ENCODE measurements at regions not wholly inside any gene's neighbourhood (a gene's known extent, or its start where the extent isn't known, plus 50 kb on each side); places are given as distances from the start of the nearest gene placed in this dataset.

DNA sequence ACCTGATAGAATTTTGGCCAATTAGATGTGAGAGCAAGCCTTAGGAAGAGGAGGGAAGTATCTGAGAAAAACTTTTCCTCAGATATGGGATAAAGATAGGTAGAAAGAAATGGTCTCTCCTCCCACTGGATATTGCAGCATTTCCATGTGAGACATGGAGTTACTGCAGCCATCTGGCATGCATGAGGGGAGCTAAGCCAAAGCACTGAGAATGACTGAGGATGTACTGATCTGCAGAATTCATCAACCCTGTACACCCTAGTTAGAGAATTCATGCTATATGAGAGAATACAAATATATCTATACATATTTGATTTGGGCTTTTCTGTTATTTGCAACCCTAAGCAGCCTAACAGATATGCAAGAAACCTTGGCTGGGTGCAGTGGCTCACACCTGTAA, 52.5 kb upstream of the RPL34 start:
- no peak for DNase-seq (ENCODE audit: low spot score)

DNA sequence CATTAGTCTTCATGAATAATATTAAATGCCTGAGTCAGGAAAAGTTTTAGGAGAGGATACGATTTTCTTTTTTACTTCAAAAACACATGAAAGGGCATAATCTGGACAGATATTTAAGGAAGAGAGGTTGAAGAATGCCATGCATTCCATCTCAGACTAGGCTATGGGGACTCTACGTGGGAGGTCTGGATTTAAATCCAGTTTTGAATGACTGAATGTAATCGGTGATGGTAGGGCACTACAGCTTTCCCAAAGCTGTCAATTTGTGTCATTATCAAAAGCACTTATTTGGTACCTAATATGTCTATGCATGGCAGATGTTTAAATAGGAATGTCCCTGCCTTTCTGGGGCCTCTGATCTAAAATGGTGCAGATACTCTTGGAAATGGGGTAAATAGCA, 59.3 kb upstream of the RPL34 start:
- no peak for DNase-seq (ENCODE audit: low spot score)

DNA sequence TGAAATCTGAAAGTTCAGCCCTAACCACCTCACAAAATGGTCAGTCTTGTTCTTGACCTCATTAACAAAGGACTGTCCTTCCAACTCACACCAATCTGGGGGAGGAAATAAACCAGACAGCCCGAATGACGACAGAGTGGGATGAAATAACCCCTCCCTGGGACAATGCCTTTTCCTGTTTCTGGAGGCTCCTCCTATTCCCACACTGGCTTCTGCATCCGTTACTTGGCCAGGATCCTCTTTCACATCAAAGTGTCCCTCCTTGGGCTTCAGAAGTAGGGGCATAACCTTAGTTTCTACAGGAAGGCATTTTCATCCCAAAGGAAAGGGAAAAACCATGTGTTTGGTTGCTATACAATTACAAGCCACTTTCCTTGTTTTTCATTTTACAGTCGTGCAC, 59.8 kb upstream of the RPL34 start:
- peak; percentile 20 for DNase-seq (ENCODE audit: low spot score)

DNA sequence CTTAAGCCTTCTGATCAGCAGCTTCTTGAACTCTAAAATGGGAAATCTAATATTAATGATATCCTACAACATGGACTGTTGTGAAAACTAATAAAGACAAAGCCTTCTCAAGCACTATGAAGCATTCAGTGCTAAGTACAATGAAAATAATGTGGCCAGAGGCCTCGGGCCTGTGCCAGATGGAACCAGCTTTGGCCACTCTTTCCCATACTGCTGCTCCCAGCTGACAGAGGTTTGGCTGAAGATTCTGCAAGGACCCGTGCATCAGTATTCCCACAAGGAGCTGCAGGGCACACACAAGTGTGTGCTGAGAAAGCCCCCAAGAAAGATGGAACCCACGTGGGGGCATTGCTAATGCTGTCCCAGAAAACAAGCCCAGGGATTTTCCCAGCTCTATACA, 60.5 kb upstream of the RPL34 start:
- no peak for DNase-seq (ENCODE audit: low spot score)

DNA sequence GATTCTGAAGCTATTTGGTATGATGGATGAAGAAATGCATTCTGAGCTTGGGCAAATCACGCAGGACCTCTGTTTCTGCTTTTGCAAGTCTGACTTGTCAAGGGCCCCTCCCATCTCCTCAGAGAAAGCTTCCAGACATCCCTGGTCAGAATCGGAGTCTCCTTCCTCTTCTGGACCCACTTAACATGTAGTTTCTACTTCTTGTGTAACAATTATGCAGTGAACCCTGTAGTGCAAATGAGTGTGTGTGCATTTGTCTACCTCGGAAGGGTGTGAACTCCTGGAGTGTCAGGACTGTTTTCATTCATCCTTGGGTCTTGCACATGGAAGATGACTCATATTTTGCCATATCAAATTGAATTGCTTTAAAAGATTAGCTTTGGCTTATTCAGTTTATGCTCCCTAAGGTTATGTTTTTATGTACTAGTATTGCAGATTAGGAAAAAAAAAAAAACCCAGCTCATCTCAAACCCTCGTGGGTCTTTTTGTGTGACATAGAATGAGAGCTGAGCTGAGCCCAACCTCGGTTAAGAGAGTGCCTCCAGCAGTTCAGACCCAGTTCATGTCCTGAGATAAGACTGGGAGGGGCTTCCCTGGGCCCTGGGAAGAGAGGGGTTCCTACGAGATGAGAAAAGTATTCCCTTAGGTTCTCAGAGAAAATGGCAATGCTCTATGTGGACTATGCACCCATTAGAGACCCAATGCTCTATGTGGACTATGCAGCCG, 61.1 kb upstream of the RPL34 start:
- DNase-seq (ENCODE audit: low spot score): no peak

DNA sequence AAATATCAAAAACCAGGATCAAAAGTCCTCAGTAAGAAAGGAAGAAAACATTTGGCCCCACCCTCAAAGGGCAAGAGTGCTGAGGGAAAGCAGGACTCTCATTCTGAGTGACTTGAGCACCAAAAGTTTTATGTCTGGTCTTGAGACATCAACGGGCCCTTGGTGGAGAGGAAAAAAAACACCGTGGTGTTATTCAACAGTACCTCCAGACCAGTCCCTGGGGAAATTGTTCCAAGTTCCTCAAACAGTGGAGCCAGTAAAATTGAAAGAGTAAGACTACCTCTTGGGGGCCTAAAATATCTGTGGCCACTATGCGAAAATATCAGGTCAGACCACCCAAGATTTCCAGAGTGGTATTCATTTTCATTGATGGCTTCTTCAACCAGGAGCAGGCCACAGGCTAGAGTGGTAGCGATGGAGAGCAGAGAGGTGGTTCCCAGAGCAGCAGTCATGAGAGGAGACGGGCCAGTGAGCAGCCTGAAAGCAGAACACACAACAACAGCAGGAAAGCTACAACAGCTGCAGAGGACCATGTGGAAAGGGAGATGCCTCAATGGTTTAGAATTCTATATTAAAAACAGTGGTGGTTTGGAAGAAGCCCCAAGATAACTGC, 63.7 kb upstream of the RPL34 start:
- no peak for DNase-seq (ENCODE audit: low spot score)

DNA sequence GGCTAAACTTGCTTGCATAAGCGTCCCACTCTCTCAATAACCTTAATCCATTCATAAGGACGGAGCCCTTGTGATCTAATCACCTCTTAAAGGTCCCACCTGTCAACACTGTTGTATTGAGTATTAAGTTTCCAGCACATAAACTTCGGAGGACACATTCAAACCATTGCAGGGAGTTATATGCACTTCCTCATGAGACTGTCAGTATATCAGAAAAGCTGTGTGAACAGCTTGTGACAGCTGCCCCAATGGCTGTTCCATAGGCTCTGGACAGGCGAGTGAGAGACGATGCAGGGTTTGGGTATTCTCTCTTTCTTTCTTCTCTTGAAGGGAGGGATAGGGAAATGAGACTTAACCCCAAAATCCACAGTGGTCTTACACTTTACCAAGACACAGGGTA, 64.2 kb upstream of the RPL34 start:
- DNase-seq (ENCODE audit: low spot score): no peak

DNA sequence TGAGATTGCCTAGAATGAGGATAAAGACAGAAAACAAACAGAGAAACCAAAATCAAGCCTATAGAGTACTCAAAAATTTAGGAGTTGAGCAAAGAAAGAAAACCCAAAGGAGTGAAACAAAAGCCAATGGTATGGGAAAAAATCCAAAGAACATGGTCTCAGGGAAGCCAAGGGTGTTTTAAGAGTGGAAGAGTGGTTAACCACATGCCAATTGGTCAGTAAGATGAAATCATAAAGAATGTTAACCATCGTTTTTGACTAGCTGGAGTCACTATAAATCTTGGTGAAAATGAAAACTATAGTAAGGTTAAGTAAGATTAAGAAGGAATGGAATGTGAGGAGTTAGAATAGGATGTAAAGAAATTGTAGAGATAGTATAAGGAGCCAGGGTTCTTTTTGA, 64.7 kb upstream of the RPL34 start:
- peak; percentile 5 for DNase-seq (ENCODE audit: low spot score)

DNA sequence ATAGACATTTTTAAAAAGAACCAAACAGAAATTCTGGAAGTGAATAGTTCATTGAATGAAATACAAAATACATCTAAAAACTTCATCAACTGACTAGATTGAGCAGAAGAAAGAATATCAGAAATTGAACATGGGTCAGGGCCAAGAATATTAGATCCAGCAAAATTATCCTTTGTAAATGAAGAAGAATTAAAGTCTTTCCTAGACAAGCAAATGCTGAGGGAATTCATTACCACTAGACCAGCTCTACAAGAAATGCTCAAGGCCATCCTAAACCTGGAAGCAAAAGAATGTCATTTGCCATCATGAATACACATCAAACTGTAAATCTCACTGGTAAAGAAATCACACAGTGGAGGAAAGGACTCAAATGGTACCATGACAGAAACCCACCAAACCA, 72.7 kb upstream of the RPL34 start:
- no peak for DNase-seq (ENCODE audit: low spot score)

DNA sequence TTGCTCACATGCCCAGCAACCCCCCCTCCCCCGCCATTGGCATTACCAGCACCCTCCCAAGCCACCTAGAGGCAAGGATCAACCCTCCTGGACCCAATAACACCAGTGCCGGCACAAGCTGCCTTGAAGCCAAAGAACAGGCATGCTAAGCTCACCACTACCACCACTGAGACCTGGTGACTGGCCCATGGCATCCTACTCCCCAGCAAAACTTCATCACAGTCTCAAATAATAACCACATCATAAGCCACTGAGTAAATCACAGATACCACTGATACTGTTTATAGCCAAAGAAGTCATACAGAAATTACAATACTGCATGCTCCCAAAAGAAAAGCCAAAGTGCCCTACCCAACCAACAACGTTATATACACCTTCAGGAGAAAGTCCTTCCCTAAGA, 73.6 kb upstream of the RPL34 start:
- no peak for DNase-seq (ENCODE audit: low spot score)

DNA sequence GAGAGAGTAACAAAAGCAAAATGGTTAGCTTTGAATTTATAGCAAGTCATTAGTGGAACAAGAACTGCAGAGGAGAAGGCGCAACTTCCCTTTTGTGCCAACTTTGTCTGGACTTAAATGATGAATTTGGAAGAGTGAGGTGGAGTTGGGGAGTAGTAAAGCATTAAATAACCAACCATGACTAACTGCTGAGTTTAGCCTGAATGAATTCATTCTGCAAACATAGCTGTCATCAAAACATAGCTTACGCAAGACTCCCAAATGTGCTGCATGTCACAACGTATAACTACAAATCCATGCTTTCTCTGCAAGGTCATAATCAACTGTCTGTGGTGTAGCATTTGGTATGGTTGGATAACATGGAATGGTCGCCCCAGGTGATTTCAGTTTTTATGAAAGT, 75.9 kb upstream of the RPL34 start:
- no peak for DNase-seq (ENCODE audit: low spot score)

DNA sequence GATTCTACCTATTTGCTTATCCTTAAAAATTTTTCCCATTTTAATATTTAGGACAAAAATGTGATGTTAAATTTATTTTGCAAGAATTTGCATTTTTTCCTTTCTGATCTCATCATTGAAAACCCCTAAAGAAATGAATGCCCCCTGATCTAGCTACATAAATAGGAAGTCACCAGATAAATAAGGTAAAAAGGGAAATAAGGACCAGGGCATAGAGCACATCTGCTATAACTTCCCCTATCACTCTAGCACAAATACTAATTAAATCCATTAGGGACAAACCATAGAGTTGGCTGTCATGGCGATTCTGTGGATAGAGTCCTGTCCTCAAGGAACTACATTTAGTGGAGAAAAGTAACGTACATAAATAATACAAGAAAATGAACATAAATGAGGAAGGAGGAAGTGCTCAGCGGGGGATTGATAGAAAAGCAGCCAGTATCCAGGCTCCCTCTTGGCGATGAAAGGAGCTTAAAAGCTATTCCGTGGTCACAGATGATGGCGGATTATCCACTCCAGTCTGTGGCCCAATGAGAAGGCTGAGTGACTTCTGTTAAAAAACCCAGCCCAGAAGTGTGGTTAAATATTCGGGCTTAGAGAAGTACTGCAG, 76.9 kb upstream of the RPL34 start:
- no peak for DNase-seq (ENCODE audit: low spot score)

DNA sequence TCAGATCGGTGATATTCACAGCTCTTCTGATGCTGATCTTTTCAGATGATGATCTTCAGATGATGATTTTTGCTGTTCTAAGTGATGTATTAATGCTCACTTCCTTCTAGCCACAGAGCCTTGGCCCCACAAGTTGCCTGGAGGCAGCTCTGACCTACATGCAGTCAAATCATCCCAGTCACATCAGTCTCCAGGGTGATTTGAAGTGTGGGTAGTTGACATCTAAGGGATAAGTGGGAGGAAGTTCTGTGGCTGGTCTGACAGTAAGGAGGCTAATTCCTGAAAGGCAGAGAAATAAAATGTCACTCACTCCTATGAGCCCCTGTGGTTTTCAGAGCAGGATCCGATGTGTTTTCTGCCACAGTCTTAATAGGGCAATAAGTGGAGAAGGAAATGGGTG, 79.8 kb upstream of the RPL34 start:
- no peak for DNase-seq (ENCODE audit: low spot score)

DNA sequence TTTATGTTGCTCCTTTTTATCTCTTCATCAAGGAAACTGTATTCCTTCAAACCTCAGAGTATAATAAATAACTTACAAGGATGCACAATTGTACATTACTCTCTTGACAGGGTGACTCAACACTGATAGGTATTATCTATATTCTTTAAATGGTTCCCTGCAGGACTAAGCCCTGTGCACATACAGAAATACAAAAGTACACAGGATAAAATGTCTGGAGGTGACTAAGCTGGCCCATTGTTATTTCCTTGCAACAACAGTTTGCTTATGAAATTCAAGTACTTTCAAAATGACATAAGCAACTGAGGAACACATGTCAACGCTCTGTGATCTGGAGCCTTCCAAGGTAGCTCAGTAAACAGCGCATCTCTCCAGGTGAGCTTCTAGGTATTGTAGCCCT, 83.8 kb upstream of the RPL34 start:
- no peak for DNase-seq (ENCODE audit: low spot score)

DNA sequence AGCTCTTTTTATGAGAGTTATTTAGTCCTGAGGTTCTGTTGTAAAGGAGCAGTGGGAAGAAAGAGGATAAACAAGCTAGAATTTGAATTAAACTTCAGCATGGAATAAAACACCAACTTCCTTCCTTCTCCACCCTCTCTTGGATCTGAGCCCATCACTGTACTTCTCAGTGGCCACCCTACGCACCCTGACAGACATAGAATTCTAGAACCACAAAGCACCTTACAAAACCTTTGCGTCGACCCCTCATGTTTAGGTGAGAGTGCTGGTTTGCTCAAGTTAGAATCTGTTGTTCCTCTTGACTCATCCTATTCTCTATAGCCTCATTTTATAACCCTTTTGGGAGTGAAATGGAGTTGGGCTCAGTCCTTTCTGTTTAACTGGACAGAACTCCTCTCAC, 84.6 kb upstream of the RPL34 start:
- DNase-seq (ENCODE audit: low spot score): no peak

DNA sequence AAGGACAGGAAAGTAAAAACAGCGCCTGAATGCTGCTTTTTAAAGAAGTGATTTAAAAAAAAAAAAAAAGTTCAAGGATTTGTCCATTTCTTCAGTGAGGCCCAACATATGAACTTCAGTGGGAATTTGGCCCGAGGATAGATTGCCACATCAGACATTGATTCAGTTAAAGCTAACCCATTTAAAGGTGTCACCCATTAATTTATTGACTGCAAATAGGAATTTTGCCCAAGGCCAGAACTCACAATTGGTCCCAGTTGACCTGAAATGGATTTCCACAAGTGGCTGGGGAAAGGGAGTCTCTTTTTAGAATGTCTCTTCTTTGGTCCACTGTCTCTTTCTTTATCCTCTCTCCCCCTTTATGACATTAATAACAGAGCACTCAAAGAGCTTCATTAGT, 86.5 kb upstream of the RPL34 start:
- no peak for DNase-seq (ENCODE audit: low spot score)

DNA sequence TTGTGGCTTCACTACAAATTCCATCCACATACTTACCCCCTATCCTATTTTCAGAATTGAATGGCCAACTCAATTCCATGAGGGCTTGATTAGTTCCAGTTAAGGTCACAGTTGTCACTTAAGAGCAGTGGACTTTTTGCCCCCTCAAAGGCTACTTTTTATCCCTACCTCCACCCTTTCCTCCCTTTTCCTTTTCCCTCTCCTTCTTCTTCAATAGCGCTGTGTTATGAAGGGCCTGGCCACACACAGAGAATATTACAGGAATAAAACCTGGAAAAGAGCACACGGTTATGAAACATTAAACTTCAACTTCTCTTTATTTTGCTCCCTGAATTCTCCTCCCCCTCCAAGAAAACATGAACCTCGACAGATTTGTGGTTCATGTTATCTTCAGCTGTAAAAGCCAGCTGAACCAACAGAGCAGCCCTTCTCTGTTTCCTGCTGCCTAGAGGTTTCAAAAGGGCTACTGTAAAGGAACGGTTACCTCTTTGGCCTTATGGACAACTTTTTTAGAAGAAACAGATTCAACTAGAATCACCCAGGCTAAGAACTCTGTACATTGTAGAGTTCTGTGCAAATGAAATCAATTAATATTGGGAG, 87.0 kb upstream of the RPL34 start:
- DNase-seq (ENCODE audit: low spot score): no peak

DNA sequence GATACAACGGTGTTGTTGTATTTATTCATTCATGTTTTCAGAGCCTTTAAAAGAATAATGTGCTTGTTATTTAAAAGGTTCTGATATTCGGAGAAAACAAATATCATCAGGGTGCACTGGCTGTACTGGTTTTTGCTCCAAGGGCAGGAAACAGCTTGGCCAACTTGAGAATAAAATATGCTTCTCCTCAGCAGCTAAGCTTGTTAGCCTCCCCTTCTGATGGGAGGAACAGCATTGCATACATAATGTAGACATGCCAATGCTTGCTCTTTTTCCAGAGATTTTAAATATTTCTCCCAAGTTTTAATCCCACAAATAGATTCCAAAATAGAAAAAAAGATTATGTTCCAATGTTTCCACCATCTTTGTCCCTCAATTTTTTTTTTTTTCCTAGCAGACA, 87.6 kb upstream of the RPL34 start:
- no peak for DNase-seq (ENCODE audit: low spot score)

DNA sequence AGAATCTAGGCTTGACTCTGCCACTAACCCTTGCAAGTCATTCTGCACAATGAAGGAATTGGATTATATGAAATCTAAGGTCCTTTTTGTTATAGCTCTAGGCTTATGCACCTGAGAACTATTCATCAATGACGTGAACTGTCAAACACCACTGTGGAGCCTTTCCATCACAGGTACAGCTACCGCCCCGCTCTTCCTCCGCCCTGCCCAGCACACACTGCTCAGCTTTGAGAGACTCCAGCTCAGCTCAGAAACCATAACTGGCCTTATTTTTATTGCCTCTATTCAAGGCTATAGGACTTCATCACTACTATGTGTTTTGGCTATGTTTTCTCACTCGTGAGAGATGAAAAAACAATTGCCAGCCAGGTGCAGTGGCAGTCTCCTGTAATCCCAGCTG, 88.2 kb upstream of the RPL34 start:
- no peak for DNase-seq (ENCODE audit: low spot score)

DNA sequence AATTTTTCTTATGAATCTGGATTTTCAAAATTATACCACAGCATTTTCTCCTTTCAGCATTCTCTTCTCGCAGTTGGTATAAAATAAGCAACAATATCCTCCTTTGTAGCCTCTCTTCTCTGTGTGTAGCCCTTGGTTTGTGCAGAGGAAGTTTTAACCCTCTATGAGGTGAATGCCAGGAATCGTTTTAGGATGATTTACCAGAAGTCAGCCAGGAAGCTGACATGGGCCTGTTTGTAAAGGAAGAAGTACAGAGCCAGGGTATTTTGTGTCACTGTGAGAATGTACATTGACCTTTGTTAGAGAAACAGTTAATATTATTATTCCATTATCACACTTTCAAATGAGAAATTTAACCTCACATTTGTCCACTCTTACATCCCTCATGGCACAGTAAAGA, 88.9 kb upstream of the RPL34 start:
- DNase-seq (ENCODE audit: low spot score): no peak

DNA sequence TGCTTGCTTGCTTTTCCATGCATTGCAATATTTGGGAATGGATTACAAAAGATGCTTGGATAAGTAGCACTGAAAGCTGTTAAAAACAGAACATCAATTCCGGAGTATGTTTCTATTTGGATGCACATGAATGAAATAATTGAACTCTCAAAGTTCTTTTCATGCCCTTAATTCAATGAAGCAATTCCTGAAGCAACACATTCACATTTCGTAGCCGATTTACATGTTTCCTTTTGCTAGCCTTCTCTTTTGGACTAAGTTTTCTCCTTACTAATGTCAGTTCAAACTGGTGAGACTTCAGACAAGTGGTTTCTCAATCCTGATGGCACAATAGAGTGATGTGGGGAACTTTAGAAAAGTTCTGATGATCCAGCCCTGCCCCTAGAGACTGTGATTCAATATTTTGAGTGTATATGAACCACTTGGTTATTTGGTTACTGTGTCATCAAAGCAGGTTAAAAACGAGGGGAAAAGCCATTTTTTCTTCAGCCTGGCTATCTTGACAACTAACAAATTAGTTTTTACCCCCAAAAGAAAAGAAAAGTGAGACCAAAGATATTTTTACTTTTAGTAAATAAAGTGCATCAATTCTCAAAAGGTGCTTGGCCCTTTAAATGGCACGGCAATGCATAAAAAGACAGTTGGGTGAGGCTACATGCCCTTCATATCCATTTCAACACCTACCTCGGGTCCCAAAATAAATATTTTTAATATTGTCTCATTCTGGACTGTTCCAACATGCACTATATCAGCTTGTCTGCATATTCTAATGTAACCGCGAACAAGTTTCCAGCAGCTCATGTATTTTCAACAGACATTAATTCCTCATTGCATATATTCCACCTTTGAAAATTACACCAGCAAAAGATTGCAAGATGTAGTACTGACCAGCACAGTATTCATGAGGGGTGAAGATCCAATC, 90.1 kb upstream of the RPL34 start:
- DNase-seq (ENCODE audit: low spot score): no peak

DNA sequence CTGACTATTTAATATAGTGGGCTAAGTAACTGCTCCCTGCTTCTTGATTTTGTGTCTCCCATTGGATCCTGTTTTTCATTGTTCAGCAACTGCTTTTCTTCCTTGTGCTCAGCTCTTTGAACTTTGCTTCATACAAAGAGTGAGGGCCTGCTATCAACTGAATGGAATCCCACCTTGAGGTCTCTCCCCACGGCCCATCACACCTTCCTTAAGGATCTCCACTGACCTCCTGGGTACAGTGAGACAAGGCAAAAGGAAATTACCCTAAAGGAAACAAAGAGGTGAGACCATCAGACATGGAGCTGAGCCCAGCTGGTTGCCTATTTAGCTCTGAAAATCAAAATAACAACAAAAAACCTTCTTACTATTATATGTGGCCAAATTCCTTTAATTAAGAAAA, 91.3 kb upstream of the RPL34 start:
- DNase-seq (ENCODE audit: low spot score): no peak

Data from A172 (cell line).